Progenitor cell of endocrine pancreas (in vitro differentiated cells): ENCODE measurements at regions not wholly inside any gene's neighbourhood (a gene's known extent, or its start where the extent isn't known, plus 50 kb on each side); places are given as distances from the start of the nearest gene placed in this dataset.

Experiments used
- DNase-seq: peaks from one replicate; pipeline ENCODE4 v3.0.0; 2021; ENCODE audit warnings: low spot score; ENCODE audit not compliant: unreplicated experiment
- H3K27ac Mint-ChIP-seq: 2 replicates; pipeline ENCODE4 v1.8.0; 2021; ENCODE audit warnings: mild to moderate bottlenecking, moderate library complexity, mixed read lengths
- H3K27me3 Mint-ChIP-seq: 2 replicates; pipeline ENCODE4 v1.8.0; 2021; ENCODE audit warnings: mixed read lengths
- H3K36me3 Mint-ChIP-seq: 2 replicates; pipeline ENCODE4 v1.8.0; 2022; ENCODE audit warnings: mixed read lengths; ENCODE audit not compliant: insufficient read depth
- H3K4me1 Mint-ChIP-seq: 2 replicates; pipeline ENCODE4 v1.8.0; 2021; ENCODE audit warnings: low read depth, mixed read lengths
- H3K4me3 Mint-ChIP-seq: 2 replicates; pipeline ENCODE4 v1.8.0; 2021; ENCODE audit warnings: low read depth, mild to moderate bottlenecking, moderate library complexity, mixed read lengths
- H3K9me3 Mint-ChIP-seq: 2 replicates; pipeline ENCODE4 v1.8.0; 2021; ENCODE audit warnings: low read depth, mixed read lengths
- CTCF ChIP-seq: fragments of 200-600 bp; sonication (generic); IDR thresholded peaks from one replicate; pipeline ENCODE4 v1.5.0; 2021; ENCODE audit warnings: antibody characterized with exemption, mild to moderate bottlenecking; ENCODE audit not compliant: unreplicated experiment

- Mint-ChIP-seq H3K36me3 (no peaks in the 10 kb centered on the region), H3K4me1 (no peaks in the 10 kb centered on the region), H3K27ac (no peak overlapping the region), H3K9me3 (no peaks in the 10 kb centered on the region), H3K4me3 (no peak overlapping the region), H3K27me3 (no peaks in the 10 kb centered on the region)
- no peak for DNase-seq
- no peak for TF ChIP-seq CTCF
Measured at GRCh38 chr4:100960232-100960631, 387.1 kb downstream of the PPP3CA start.

GRCh38 chr4:100954046-100954445 lies 393.3 kb downstream of the PPP3CA start:
- H3K9me3 Mint-ChIP-seq = no peaks in the 10 kb centered on the region
- no peak overlapping the region for H3K27ac Mint-ChIP-seq
- no peak for TF ChIP-seq CTCF
- H3K4me1 Mint-ChIP-seq = peaks cover under 1% of the 10 kb centered on the region
- no peaks in the 10 kb centered on the region for H3K27me3 Mint-ChIP-seq
- no peak overlapping the region for H3K4me3 Mint-ChIP-seq
- no peaks in the 10 kb centered on the region for H3K36me3 Mint-ChIP-seq
- no peak for DNase-seq

GRCh38 chr4:100953616-100954015 lies 393.7 kb downstream of the PPP3CA start:
- H3K27me3 Mint-ChIP-seq = no peaks in the 10 kb centered on the region
- H3K4me3 Mint-ChIP-seq = no peak overlapping the region
- H3K4me1 Mint-ChIP-seq = peaks cover 1% of the 10 kb centered on the region
- no peaks in the 10 kb centered on the region for H3K9me3 Mint-ChIP-seq
- no peak for DNase-seq
- TF ChIP-seq CTCF = no peak
- H3K36me3 Mint-ChIP-seq = no peaks in the 10 kb centered on the region
- H3K27ac Mint-ChIP-seq = no peak overlapping the region

- no peak for DNase-seq
- Mint-ChIP-seq H3K9me3 (no peaks in the 10 kb centered on the region), H3K27ac (no peak overlapping the region), H3K36me3 (no peaks in the 10 kb centered on the region), H3K27me3 (no peaks in the 10 kb centered on the region), H3K4me3 (no peak overlapping the region), H3K4me1 (peaks cover 1% of the 10 kb centered on the region)
- no peak for TF ChIP-seq CTCF
Measured at GRCh38 chr4:100952590-100952989, 394.7 kb downstream of the PPP3CA start.

- no peaks in the 10 kb centered on the region for H3K27me3 Mint-ChIP-seq
- no peak overlapping the region for H3K27ac Mint-ChIP-seq
- TF ChIP-seq CTCF = no peak
- peaks cover 1% of the 10 kb centered on the region for H3K4me1 Mint-ChIP-seq
- no peaks in the 10 kb centered on the region for H3K36me3 Mint-ChIP-seq
- H3K9me3 Mint-ChIP-seq = peaks cover 2% of the 10 kb centered on the region
- no peak overlapping the region for H3K4me3 Mint-ChIP-seq
- DNase-seq = no peak
Measured at GRCh38 chr4:100949350-100949935, 397.9 kb downstream of the PPP3CA start.
